Large intestine (tissue), 3 donors: ENCODE measurements at regions not wholly inside any gene's neighbourhood (a gene's known extent, or its start where the extent isn't known, plus 50 kb on each side); places are given as distances from the start of the nearest gene placed in this dataset.

Source experiments
- DNase-seq, 2 donors: peaks; one replicate each; pipeline versions ENCODE4 v3.0.0 to v3.0.0-alpha.2; 2013
- H3K27ac ChIP-seq: one replicate; pipeline ENCODE4 v1.5.1; 2013; ENCODE audit warnings: low read length
- H3K27me3 ChIP-seq: 2 replicates; pipeline ENCODE4 v1.6.1; 2013; ENCODE audit warnings: low read length; ENCODE audit not compliant: control insufficient read depth, insufficient read depth
- H3K36me3 ChIP-seq: 2 replicates; pipeline ENCODE4 v1.6.1; 2013; ENCODE audit warnings: low read length; ENCODE audit not compliant: control insufficient read depth, insufficient read depth
- H3K4me1 ChIP-seq: one replicate; pipeline ENCODE4 v1.6.1; 2013; ENCODE audit warnings: low read length; ENCODE audit not compliant: control insufficient read depth, insufficient read depth
- H3K4me3 ChIP-seq: one replicate; pipeline ENCODE4 v1.5.1; 2013; ENCODE audit warnings: low read length
- H3K9me3 ChIP-seq: one replicate; pipeline ENCODE4 v1.6.1; 2013; ENCODE audit warnings: mild to moderate bottlenecking, low read depth, low read length, moderate library complexity; ENCODE audit not compliant: control insufficient read depth
- WGBS: methylation state at CpG from one replicate; pipeline ENCODE4 v1.1.5; 2013; ENCODE audit warnings: low lambda C conversion rate; ENCODE audit not compliant: insufficient coverage; 5-methylcytosine and 5-hydroxymethylcytosine counted together

DNA sequence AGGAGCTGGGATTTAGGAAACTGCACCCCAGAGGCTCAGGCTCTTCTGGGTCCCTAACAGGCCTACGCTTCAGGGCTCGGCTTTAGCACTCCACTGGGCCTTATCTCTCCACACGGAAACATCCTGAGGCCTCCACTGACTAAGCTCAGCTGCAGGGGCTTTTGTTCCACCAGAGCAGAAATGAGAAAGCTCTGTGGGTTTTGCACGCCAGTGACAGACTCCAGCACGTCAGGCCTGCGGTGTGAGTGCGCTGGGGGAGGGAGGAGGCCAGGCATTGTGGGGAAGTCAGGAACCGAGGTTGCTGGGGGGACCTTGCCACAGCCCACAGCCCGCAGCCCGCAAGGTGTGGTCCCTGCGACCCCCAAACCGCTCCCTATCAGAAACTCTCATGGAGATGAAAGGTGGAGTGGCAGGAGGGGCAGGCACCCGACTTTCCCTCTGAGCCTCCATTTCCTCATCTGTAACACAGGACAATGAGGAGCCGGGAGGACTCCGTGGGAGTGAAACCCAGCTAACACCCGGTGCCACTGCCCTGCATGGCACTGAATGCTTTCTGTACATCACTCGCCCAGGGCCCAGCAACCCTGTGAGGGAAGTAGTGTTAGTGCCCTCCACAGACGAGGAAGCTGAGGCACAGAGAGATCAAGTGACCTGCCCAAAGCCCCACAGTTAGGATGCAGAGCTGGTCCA, 106.5 kb downstream of the TPRA1 start:
- Histone ChIP-seq H3K9me3 (no peaks in the 10 kb centered on the region), H3K27me3 (no peaks in the 10 kb centered on the region), H3K36me3 (no peaks in the 10 kb centered on the region), H3K27ac (no peak overlapping the region), H3K4me3 (no peak overlapping the region), H3K4me1 (no peaks in the 10 kb centered on the region)
- DNase-seq, result no peak
- no CpG with 5 or more reads among the region's 18 CpGs for WGBS

DNA sequence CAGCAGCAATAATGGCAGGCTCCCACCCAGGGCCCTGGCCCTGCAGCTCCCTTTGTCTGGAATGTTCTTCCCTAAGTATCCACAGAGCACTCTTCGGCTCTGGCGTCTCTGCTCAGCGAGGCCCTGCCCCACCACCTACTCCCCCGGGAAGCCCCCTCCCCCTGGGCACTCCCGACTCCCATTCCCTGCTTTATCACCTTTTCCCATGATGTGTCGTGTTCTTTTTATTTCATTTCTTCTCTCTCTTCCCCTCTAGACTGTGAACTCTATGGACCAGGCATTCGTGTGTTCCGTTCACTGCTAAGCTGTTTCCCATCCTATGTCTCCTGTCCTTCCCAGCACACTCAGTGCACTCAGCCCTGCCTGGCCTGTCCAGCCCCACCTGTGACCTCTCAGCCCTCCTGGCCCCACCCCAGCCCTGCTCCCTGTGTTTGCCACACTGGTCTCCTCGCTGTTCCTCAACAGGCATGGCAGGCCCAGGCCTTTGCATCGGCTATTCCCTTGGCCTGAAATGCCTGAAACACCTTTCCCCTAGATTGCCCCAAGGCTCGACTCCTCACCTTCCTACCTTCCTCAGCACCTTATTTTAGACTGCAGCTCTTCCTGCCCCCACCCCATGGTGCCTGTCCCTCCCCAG, 107.4 kb downstream of the TPRA1 start:
- Histone ChIP-seq H3K36me3 (no peaks in the 10 kb centered on the region), H3K27ac (no peak overlapping the region), H3K4me3 (no peak overlapping the region), H3K9me3 (no peaks in the 10 kb centered on the region), H3K4me1 (no peaks in the 10 kb centered on the region), H3K27me3 (no peaks in the 10 kb centered on the region)
- no peak for DNase-seq
- WGBS, result 40% methylated on average over 1 of the region's 11 CpGs

DNA sequence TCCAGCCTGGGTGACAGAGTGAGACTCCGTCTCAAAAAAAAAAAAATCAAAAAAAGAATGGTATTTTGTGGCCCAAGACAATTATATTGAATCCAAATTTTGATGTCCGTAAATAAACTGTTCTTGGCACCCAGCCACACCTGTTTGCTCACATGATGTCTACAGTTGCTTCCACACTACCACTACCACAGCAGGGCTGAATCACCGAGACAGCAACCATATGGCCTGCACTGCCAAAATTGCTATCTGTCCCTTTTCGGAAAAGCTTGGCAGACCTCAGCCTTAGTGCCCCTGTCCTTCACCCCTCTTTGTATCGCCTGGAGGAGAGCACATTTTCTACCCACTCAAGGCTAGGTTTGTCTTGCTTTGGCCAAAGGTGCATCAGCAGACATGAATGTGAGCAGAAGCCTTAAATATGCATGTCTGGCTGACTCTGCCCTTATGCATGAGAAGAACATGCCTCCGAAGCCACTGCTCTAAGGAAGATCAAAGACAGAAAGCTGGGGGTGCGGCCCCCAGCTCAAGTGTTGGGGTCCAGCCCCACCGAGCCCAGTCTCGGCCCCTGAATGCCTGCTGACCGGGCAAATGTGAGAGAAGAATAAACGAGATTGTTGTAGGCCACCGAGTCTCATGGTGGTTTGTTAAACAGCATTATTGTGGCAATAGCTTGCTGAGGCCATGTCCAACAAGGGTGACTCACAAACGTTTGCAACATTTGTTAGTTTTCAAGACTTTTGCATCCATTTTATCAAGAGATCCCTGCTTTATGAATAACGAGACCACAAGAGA, 108.1 kb downstream of the TPRA1 start:
- no peaks in the 10 kb centered on the region for H3K27me3 ChIP-seq
- H3K4me3 ChIP-seq, result no peak overlapping the region
- H3K27ac ChIP-seq, result no peak overlapping the region
- no peaks in the 10 kb centered on the region for H3K36me3 ChIP-seq
- DNase-seq, result no peak
- WGBS, result 83% methylated on average over 1 of the region's 14 CpGs
- H3K4me1 ChIP-seq, result no peaks in the 10 kb centered on the region
- H3K9me3 ChIP-seq, result no peaks in the 10 kb centered on the region

DNA sequence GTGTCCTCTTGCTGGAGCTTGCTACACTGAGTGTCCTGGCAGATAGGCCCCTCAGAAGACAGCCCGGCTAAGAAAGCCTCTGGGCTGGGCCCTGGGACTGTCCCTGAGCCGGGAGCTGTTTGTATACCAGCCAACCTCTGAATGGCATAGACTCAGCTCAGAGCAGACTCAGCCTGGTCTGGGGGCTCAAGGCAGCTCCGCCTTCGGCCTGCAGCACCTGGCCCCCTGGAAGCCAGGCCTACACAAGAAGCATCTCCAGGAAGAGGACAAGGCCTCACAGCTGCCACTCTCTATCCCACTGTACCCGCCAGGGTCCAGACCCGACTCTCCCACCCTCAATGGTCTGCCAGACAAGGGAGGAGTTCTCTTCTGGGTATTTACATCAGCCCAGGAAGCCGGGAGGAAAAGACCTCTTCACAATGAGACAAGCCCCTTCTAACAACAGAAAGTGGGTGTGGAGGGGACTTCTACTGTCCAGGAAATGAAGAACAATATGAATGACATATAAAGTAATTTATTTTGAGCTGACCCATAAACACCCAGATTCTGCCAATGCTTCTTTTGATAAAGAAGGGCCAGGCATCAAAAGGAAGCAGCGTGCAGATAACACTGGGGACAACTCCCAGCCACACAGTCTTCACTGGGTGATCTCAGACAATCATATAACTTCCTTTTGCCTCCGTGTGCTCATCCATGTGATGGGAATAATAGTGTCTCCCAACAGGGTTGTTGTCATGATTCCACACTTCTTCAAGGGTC, 110.2 kb downstream of the TPRA1 start:
- Histone ChIP-seq H3K4me1 (no peaks in the 10 kb centered on the region), H3K4me3 (no peak overlapping the region), H3K27ac (no peak overlapping the region), H3K9me3 (no peaks in the 10 kb centered on the region), H3K36me3 (no peaks in the 10 kb centered on the region), H3K27me3 (no peaks in the 10 kb centered on the region)
- 80% methylated on average over 1 of the region's 9 CpGs for WGBS
- DNase-seq, result no peak

DNA sequence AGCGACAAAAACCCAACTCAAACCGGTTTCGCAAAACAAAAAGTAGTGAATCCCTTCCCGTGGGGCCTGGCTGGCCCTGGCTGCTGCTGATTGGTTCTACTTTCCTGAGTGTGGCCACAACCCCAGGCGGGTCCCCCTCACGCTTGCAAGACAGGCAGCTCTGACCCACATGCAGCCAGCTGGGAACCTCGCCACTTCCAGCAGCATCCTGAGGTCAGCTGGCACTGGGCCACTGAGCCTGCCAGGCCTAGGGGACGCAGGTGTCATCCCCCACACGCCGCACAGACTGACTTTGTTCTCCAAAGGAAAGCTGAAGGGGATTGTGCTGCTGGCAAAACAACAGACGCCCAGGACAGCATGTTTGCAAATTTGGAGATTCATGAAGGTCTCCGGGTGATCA, 111.1 kb downstream of the TPRA1 start:
- Histone ChIP-seq H3K9me3 (no peaks in the 10 kb centered on the region), H3K27ac (no peak overlapping the region), H3K36me3 (no peaks in the 10 kb centered on the region), H3K4me3 (no peak overlapping the region), H3K27me3 (no peaks in the 10 kb centered on the region), H3K4me1 (no peaks in the 10 kb centered on the region)
- DNase-seq, result no peak
- WGBS, result no CpG with 5 or more reads among the region's 12 CpGs

DNA sequence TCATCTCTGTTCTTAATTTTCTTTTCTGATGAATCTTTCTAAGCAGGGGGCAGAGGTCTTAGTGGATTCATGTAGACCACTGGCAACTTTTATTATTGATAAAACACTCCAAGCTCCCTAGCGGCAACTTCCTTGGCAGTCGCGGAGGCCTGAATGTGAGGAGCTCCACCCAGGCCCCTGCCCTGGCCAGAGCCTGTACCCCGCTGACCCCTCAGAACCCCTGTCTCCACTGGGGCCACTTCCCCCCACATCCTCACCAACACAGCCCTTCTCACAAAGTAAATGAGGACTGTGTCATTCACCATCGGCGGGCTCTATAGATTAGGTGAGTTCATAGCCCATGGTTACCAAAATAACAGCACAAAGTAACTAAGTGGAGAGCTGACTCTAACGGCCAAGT, 111.6 kb downstream of the TPRA1 start:
- peaks cover 3% of the 10 kb centered on the region for H3K4me1 ChIP-seq
- DNase-seq, result no peak
- H3K4me3 ChIP-seq, result no peak overlapping the region
- no peak overlapping the region for H3K27ac ChIP-seq
- no peaks in the 10 kb centered on the region for H3K36me3 ChIP-seq
- WGBS, result 50% methylated on average over 2 of the region's 7 CpGs
- no peaks in the 10 kb centered on the region for H3K9me3 ChIP-seq
- no peaks in the 10 kb centered on the region for H3K27me3 ChIP-seq

DNA sequence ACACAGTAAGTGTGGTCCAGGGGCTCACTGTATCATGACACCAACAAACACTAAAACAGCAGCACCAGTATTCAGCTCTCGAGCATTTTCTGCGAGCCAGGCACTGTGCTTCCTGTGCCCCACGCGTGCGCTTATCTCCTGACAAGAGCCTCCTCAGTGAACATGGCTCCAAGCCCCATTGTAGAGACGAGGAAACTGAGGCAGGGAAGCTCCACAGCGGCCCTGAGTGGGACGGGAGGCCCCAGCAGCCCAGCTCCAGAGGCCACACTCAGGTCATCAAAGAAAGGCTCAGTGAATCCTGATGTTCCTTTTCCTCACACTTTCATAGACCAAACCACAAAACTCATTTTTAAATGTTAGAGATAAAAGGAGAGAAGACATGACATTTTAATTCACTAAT, 113.1 kb downstream of the TPRA1 start:
- H3K9me3 ChIP-seq, result no peaks in the 10 kb centered on the region
- WGBS, result no CpG with 5 or more reads among the region's 8 CpGs

DNA sequence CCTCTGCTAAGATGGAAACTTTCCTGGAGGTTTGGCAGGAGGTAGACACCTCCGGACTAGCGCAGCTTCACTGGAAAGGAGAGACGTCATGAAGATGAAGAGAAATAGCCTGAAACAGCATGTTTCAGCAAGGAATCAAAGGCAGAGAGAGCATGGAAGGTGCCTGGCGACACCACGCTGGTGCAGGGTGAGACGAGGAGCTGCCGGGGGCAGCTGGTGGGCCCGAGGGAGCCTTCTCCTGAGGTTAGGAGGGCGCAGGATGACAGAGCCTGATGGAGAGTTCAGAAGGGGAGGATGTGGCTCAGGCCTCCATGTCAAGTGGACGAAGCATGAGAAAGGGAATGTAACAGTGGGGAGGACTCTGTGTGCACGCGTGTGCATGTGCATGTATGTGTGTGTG, 113.6 kb downstream of the TPRA1 start:
- DNase-seq, result no peak
- H3K27ac ChIP-seq, result no peak overlapping the region
- peaks cover 15% of the 10 kb centered on the region for H3K4me1 ChIP-seq
- no peaks in the 10 kb centered on the region for H3K36me3 ChIP-seq
- no peak overlapping the region for H3K4me3 ChIP-seq
- H3K27me3 ChIP-seq, result no peaks in the 10 kb centered on the region
- H3K9me3 ChIP-seq, result no peaks in the 10 kb centered on the region
- WGBS, result no CpG with 5 or more reads among the region's 12 CpGs

More for the DNA sequence above, 113.1 kb downstream of the TPRA1 start:
- DNase-seq, result no peak
- no peaks in the 10 kb centered on the region for H3K27me3 ChIP-seq
- H3K27ac ChIP-seq, result no peak overlapping the region
- peaks cover 13% of the 10 kb centered on the region for H3K4me1 ChIP-seq
- no peak overlapping the region for H3K4me3 ChIP-seq
- H3K36me3 ChIP-seq, result no peaks in the 10 kb centered on the region

DNA sequence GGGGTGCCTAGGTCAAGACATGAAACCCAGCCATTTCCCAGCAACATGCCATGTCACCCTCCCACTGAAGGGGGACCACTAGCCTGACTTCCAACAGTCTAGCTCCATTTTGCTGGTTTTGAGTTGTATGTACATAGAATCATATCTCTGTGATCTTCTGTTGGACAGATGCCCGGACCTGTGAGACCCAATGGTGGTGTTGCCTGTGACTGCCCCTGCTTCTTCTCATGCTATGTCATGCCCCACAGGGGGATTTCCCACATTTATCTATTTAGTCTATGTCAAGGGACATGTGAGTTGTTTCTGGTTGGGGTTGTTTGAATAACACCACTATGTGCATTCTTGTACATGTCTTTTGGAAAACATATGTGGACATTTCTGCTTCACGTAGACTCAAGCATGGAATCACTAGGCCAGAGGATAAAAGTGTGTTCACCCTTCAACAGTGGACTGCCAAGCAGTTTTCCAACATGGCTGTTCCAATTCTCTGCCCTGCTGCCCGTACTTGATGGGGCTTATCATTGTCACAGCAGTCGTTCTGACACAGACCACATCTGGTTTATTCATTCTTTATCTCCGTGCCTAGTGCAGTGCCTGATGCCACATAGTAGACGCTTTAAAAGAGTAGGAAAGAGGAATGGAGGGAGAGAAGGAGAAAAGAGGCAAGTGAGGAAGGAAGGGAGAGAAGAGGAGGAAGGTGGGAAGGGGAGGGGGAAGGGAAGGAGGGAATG, 114.4 kb downstream of the TPRA1 start:
- H3K36me3 ChIP-seq, result no peaks in the 10 kb centered on the region
- no peak for DNase-seq
- no peak overlapping the region for H3K27ac ChIP-seq
- no peak overlapping the region for H3K4me3 ChIP-seq
- 85% methylated on average over 2 of the region's 6 CpGs for WGBS
- peaks cover 15% of the 10 kb centered on the region for H3K4me1 ChIP-seq
- no peaks in the 10 kb centered on the region for H3K27me3 ChIP-seq
- H3K9me3 ChIP-seq, result no peaks in the 10 kb centered on the region

DNA sequence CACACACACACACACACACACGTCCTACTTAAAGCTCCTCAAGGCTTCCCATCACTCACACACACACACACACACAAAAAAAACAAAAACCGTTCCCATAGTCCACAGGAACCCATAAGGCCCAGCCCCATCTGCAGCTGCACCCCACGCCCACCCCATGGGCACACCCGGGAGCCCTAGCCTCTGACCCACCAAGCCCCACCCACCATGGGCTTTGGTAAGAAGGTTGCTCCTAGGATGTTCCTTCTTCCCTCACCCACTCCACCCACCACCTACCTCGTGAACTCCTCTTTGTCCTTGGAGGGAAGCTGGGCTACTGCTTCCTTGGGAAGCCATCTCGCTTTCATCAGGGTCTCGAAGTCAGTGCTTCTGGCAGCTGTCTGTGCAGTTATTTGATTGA, 115.1 kb downstream of the TPRA1 start:
- no peak overlapping the region for H3K27ac ChIP-seq
- WGBS, result no CpG with 5 or more reads among the region's 7 CpGs
- no peaks in the 10 kb centered on the region for H3K27me3 ChIP-seq
- H3K36me3 ChIP-seq, result no peaks in the 10 kb centered on the region
- no peak for DNase-seq
- no peaks in the 10 kb centered on the region for H3K9me3 ChIP-seq
- H3K4me1 ChIP-seq, result peaks cover 15% of the 10 kb centered on the region
- H3K4me3 ChIP-seq, result no peak overlapping the region
